Trophoblast cell (in vitro differentiated cells and primary cell): ENCODE measurements at regions not wholly inside any gene's neighbourhood (a gene's known extent, or its start where the extent isn't known, plus 50 kb on each side); places are given as distances from the start of the nearest gene placed in this dataset.

Experiments used
- DNase-seq, 2 donors: peaks; one replicate each; pipeline ENCODE4 v3.0.0-alpha.2; 2016
- H2AFZ ChIP-seq: 2 replicates; pipeline ENCODE4 v1.6.1; 2013; ENCODE audit warnings: low read length, moderate library complexity, mild to moderate bottlenecking; ENCODE audit not compliant: insufficient read depth, poor library complexity
- H2AK5ac ChIP-seq: 2 replicates; pipeline ENCODE4 v1.6.1; 2013; ENCODE audit warnings: mild to moderate bottlenecking, low read length
- H2BK120ac ChIP-seq: 2 replicates; pipeline ENCODE4 v1.6.1; 2013; ENCODE audit warnings: low read length, mild to moderate bottlenecking, moderate library complexity; ENCODE audit not compliant: insufficient read depth, poor library complexity
- H2BK12ac ChIP-seq: 2 replicates; pipeline ENCODE4 v1.6.1; 2013; ENCODE audit warnings: mild to moderate bottlenecking, low read length, moderate library complexity
- H2BK5ac ChIP-seq: 2 replicates; pipeline ENCODE4 v1.6.1; 2013; ENCODE audit warnings: low read length, low read depth, moderate library complexity, mild to moderate bottlenecking; ENCODE audit not compliant: poor library complexity
- H3K14ac ChIP-seq: 2 replicates; pipeline ENCODE4 v1.6.1; 2013; ENCODE audit warnings: mild to moderate bottlenecking, low read length
- H3K18ac ChIP-seq: 2 replicates; pipeline ENCODE4 v1.6.1; 2013; ENCODE audit warnings: mild to moderate bottlenecking, low read length
- H3K23ac ChIP-seq: 2 replicates; pipeline ENCODE4 v1.6.1; 2013; ENCODE audit warnings: low read length
- H3K27ac ChIP-seq: 2 replicates; pipeline ENCODE4 v1.5.1; 2013; ENCODE audit warnings: low read depth, mild to moderate bottlenecking, inconsistent platforms, low read length, moderate library complexity
- H3K27me3 ChIP-seq: 2 replicates; pipeline ENCODE4 v1.6.1; 2013; ENCODE audit warnings: inconsistent platforms, mild to moderate bottlenecking, low read length, moderate library complexity; ENCODE audit not compliant: insufficient read depth
- H3K36me3 ChIP-seq, 2 experiments: 1 replicate in 1 of 2; 2 replicates in 1 of 2; pipeline ENCODE4 v1.6.1; 2013; ENCODE audit warnings: low read length in 2 of 2, mild to moderate bottlenecking in 2 of 2, moderate library complexity in 1 of 2; ENCODE audit not compliant: insufficient read depth in 2 of 2, control insufficient read depth in 1 of 2
- H3K4ac ChIP-seq: 2 replicates; pipeline ENCODE4 v1.6.1; 2013; ENCODE audit warnings: low read depth, mild to moderate bottlenecking, low read length, moderate library complexity
- H3K4me1 ChIP-seq, 2 experiments: 1 replicate in 1 of 2; 2 replicates in 1 of 2; pipeline ENCODE4 v1.6.1; 2013; ENCODE audit warnings: low read length in 2 of 2, mild to moderate bottlenecking in 2 of 2, moderate library complexity in 1 of 2; ENCODE audit not compliant: insufficient read depth in 2 of 2, control insufficient read depth in 1 of 2
- H3K4me2 ChIP-seq: 2 replicates; pipeline ENCODE4 v1.6.1; 2013; ENCODE audit warnings: inconsistent platforms, mild to moderate bottlenecking, low read length, moderate library complexity
- H3K4me3 ChIP-seq: 2 replicates; pipeline ENCODE4 v1.5.1; 2013; ENCODE audit warnings: mild to moderate bottlenecking, low read depth, low read length, inconsistent platforms
- H3K79me1 ChIP-seq: one replicate; pipeline ENCODE4 v1.6.1; 2013; ENCODE audit warnings: low read length
- H3K79me2 ChIP-seq: 2 replicates; pipeline ENCODE4 v1.6.1; 2013; ENCODE audit warnings: low read length, mild to moderate bottlenecking; ENCODE audit not compliant: control insufficient read depth, insufficient read depth, poor library complexity
- H3K9ac ChIP-seq: 2 replicates; pipeline ENCODE4 v1.6.1; 2013; ENCODE audit warnings: mild to moderate bottlenecking, low read length
- H3K9me3 ChIP-seq: 2 replicates; pipeline ENCODE4 v1.6.1; 2013; ENCODE audit warnings: low read depth, mild to moderate bottlenecking, control low read depth, inconsistent platforms, low read length; ENCODE audit not compliant: insufficient read depth
- H4K12ac ChIP-seq: 2 replicates; pipeline ENCODE4 v1.6.1; 2013; ENCODE audit warnings: low read depth, mild to moderate bottlenecking, low read length, moderate library complexity
- H4K8ac ChIP-seq: 2 replicates; pipeline ENCODE4 v1.6.1; 2013; ENCODE audit warnings: low read depth, mild to moderate bottlenecking, low read length, moderate library complexity
- H4K91ac ChIP-seq: one replicate; pipeline ENCODE4 v1.6.1; 2013; ENCODE audit warnings: low read depth, mild to moderate bottlenecking, low read length, moderate library complexity
- WGBS: extraction: QIAGEN DNeasy Blood & Tissue Kit; methylation state at CpG from one replicate; pipeline ENCODE4 v1.1.7; 2013; ENCODE audit warnings: missing lambda C conversion rate; ENCODE audit not compliant: insufficient read length, insufficient coverage; ENCODE audit errors: extremely low coverage; 5-methylcytosine and 5-hydroxymethylcytosine counted together

- no peak overlapping the region for H3K27ac ChIP-seq
- H3K79me1 ChIP-seq, result no peaks in the 10 kb centered on the region
- H2AFZ ChIP-seq, result no peak overlapping the region
- no peak overlapping the region for H4K12ac ChIP-seq
- H3K23ac ChIP-seq, result no peak overlapping the region
- H3K79me2 ChIP-seq, result no peaks in the 10 kb centered on the region
- no peak overlapping the region for H2AK5ac ChIP-seq
- no peak overlapping the region for H4K8ac ChIP-seq
- no peak overlapping the region for H3K14ac ChIP-seq
- no peak for DNase-seq
- no peak overlapping the region for H3K9ac ChIP-seq
- no peak overlapping the region for H3K4me3 ChIP-seq
- H3K9me3 ChIP-seq, result peaks cover 2% of the 10 kb centered on the region
- no peaks in the 10 kb centered on the region for H3K36me3 ChIP-seq
- H3K4me1 ChIP-seq, result no peaks in the 10 kb centered on the region
- H3K4me2 ChIP-seq, result no peak overlapping the region
- H2BK12ac ChIP-seq, result no peak overlapping the region
- no peak overlapping the region for H2BK120ac ChIP-seq
- H3K18ac ChIP-seq, result no peak overlapping the region
- H2BK5ac ChIP-seq, result no peak overlapping the region
- WGBS, result no CpG with 5 or more reads among the region's 5 CpGs
- H3K27me3 ChIP-seq, result no peaks in the 10 kb centered on the region
- no peak overlapping the region for H4K91ac ChIP-seq
- no peak overlapping the region for H3K4ac ChIP-seq
Measured at GRCh38 chr14:88935083-88935482, 110.6 kb downstream of the TTC8 start.

GRCh38 chr14:88937706-88938105 lies 113.3 kb downstream of the TTC8 start:
- Histone ChIP-seq H3K23ac (no peak overlapping the region), H3K18ac (no peak overlapping the region), H3K9me3 (no peaks in the 10 kb centered on the region), H3K27ac (no peak overlapping the region), H3K9ac (no peak overlapping the region), H2AK5ac (no peak overlapping the region), H3K79me2 (no peaks in the 10 kb centered on the region), H4K91ac (no peak overlapping the region), H3K4me2 (no peak overlapping the region), H2BK120ac (no peak overlapping the region), H3K27me3 (no peaks in the 10 kb centered on the region), H3K4me3 (no peak overlapping the region), H3K4ac (no peak overlapping the region), H2AFZ (no peak overlapping the region), H3K4me1 (no peaks in the 10 kb centered on the region), H3K36me3 (no peaks in the 10 kb centered on the region), H2BK5ac (no peak overlapping the region), H4K12ac (no peak overlapping the region), H3K14ac (no peak overlapping the region), H4K8ac (no peak overlapping the region), H3K79me1 (no peaks in the 10 kb centered on the region), H2BK12ac (no peak overlapping the region)
- no CpG with 5 or more reads among the region's 3 CpGs for whole genome bisulfite sequencing
- DNase-seq, result no peak

GRCh38 chr14:88940671-88941070 lies 116.2 kb downstream of the TTC8 start:
- WGBS, result no CpG with 5 or more reads among the region's 3 CpGs
- no peaks in the 10 kb centered on the region for H3K36me3 ChIP-seq
- H3K4ac ChIP-seq, result no peak overlapping the region
- DNase-seq, result no peak
- H3K23ac ChIP-seq, result no peak overlapping the region
- H3K27me3 ChIP-seq, result no peaks in the 10 kb centered on the region
- no peak overlapping the region for H2AK5ac ChIP-seq
- H3K4me2 ChIP-seq, result no peak overlapping the region
- no peaks in the 10 kb centered on the region for H3K79me1 ChIP-seq
- no peak overlapping the region for H4K91ac ChIP-seq
- H3K9ac ChIP-seq, result no peak overlapping the region
- H4K12ac ChIP-seq, result no peak overlapping the region
- no peak overlapping the region for H3K4me3 ChIP-seq
- no peak overlapping the region for H4K8ac ChIP-seq
- H3K9me3 ChIP-seq, result no peaks in the 10 kb centered on the region
- H2BK5ac ChIP-seq, result no peak overlapping the region
- no peak overlapping the region for H2BK12ac ChIP-seq
- H2BK120ac ChIP-seq, result no peak overlapping the region
- H2AFZ ChIP-seq, result no peak overlapping the region
- no peak overlapping the region for H3K18ac ChIP-seq
- no peaks in the 10 kb centered on the region for H3K4me1 ChIP-seq
- H3K27ac ChIP-seq, result no peak overlapping the region
- H3K79me2 ChIP-seq, result no peaks in the 10 kb centered on the region
- no peak overlapping the region for H3K14ac ChIP-seq

GRCh38 chr14:88941414-88941813 lies 117.0 kb downstream of the TTC8 start:
- Histone ChIP-seq H2BK12ac (no peak overlapping the region), H3K4ac (no peak overlapping the region), H2BK120ac (no peak overlapping the region), H3K23ac (no peak overlapping the region), H3K79me2 (no peaks in the 10 kb centered on the region), H3K14ac (no peak overlapping the region), H3K9ac (no peak overlapping the region), H3K9me3 (no peaks in the 10 kb centered on the region), H3K4me1 (no peaks in the 10 kb centered on the region), H2AK5ac (no peak overlapping the region), H3K4me3 (no peak overlapping the region), H3K36me3 (no peaks in the 10 kb centered on the region), H4K91ac (no peak overlapping the region), H2BK5ac (no peak overlapping the region), H3K4me2 (no peak overlapping the region), H3K27me3 (no peaks in the 10 kb centered on the region), H2AFZ (no peak overlapping the region), H4K12ac (no peak overlapping the region), H4K8ac (no peak overlapping the region), H3K27ac (no peak overlapping the region), H3K18ac (no peak overlapping the region), H3K79me1 (no peaks in the 10 kb centered on the region)
- no peak for DNase-seq
